H9 (cell line): ENCODE measurements at regions not wholly inside any gene's neighbourhood (a gene's known extent, or its start where the extent isn't known, plus 50 kb on each side); places are given as distances from the start of the nearest gene placed in this dataset.

Experiments
- DNase-seq: peaks from one replicate; pipeline ENCODE4 v3.0.0-alpha.2; 2017
- H2AFZ ChIP-seq: one replicate; pipeline ENCODE4 v1.6.1; 2013; ENCODE audit warnings: mild to moderate bottlenecking, low read length, control low read depth, moderate library complexity
- H2AK5ac ChIP-seq: 2 replicates; pipeline ENCODE4 v1.6.1; 2013; ENCODE audit warnings: low read length, control low read depth, mixed read lengths; ENCODE audit not compliant: insufficient read length
- H2BK120ac ChIP-seq: one replicate; pipeline ENCODE4 v1.6.1; 2013; ENCODE audit warnings: low read depth, mild to moderate bottlenecking, low read length, control low read depth, inconsistent platforms; ENCODE audit not compliant: poor library complexity, severe bottlenecking
- H2BK12ac ChIP-seq: 2 replicates; pipeline ENCODE4 v1.6.1; 2013; ENCODE audit warnings: low read length, control low read depth, mixed read lengths, low read depth; ENCODE audit not compliant: insufficient read length
- H2BK15ac ChIP-seq: 2 replicates; pipeline ENCODE4 v1.6.1; 2013; ENCODE audit warnings: low read depth, low read length, control low read depth
- H2BK20ac ChIP-seq: one replicate; pipeline ENCODE4 v1.6.1; 2013; ENCODE audit warnings: low read depth, mild to moderate bottlenecking, low read length, control low read depth, inconsistent platforms; ENCODE audit not compliant: poor library complexity, severe bottlenecking
- H2BK5ac ChIP-seq: 2 replicates; pipeline ENCODE4 v1.6.1; 2013; ENCODE audit warnings: low read length, control low read depth, mixed read lengths; ENCODE audit not compliant: insufficient read length
- H3K14ac ChIP-seq: 2 replicates; pipeline ENCODE4 v1.6.1; 2013; ENCODE audit warnings: low read length, control low read depth; ENCODE audit not compliant: insufficient read depth
- H3K18ac ChIP-seq: 2 replicates; pipeline ENCODE4 v1.6.1; 2013; ENCODE audit warnings: low read depth, mild to moderate bottlenecking, mixed read lengths, low read length, control low read depth; ENCODE audit not compliant: insufficient read length
- H3K23ac ChIP-seq: 2 replicates; pipeline ENCODE4 v1.6.1; 2013; ENCODE audit warnings: low read length, control low read depth, mixed read lengths, low read depth; ENCODE audit not compliant: insufficient read length
- H3K23me2 ChIP-seq: 2 replicates; pipeline ENCODE4 v1.6.1; 2013; ENCODE audit warnings: low read depth, mild to moderate bottlenecking, mixed read lengths, low read length, control low read depth; ENCODE audit not compliant: insufficient read length, poor library complexity, severe bottlenecking
- H3K27ac ChIP-seq: 2 replicates; pipeline ENCODE4 v1.5.1; 2013; ENCODE audit warnings: low read length, control low read depth, mixed read lengths, low read depth; ENCODE audit not compliant: insufficient read length
- H3K27me3 ChIP-seq: 2 replicates; pipeline ENCODE4 v1.6.1; 2013; ENCODE audit warnings: low read length, control low read depth, inconsistent platforms; ENCODE audit not compliant: insufficient read depth
- H3K4ac ChIP-seq: 2 replicates; pipeline ENCODE4 v1.6.1; 2013; ENCODE audit warnings: low read depth, mild to moderate bottlenecking, control low read depth, inconsistent platforms, low read length, moderate library complexity
- H3K4me1 ChIP-seq: 2 replicates; pipeline ENCODE4 v1.6.1; 2013; ENCODE audit warnings: low read length, control low read depth, inconsistent platforms; ENCODE audit not compliant: insufficient read depth
- H3K4me2 ChIP-seq: 2 replicates; pipeline ENCODE4 v1.6.1; 2013; ENCODE audit warnings: low read length, control low read depth, mixed read lengths; ENCODE audit not compliant: insufficient read length, insufficient read depth
- H3K56ac ChIP-seq: 2 replicates; pipeline ENCODE4 v1.6.1; 2013; ENCODE audit warnings: low read depth, mild to moderate bottlenecking, mixed read lengths, low read length, control low read depth; ENCODE audit not compliant: insufficient read length
- H3K79me1 ChIP-seq: 2 replicates; pipeline ENCODE4 v1.6.1; 2013; ENCODE audit warnings: low read depth, mild to moderate bottlenecking, moderate library complexity, low read length, control low read depth, inconsistent platforms; ENCODE audit not compliant: insufficient read depth, poor library complexity, severe bottlenecking
- H3K79me2 ChIP-seq: 2 replicates; pipeline ENCODE4 v1.6.1; 2013; ENCODE audit warnings: low read length, control low read depth, inconsistent platforms; ENCODE audit not compliant: insufficient read depth
- H3K9ac ChIP-seq: 2 replicates; pipeline ENCODE4 v1.6.1; 2013; ENCODE audit warnings: low read length, control low read depth, mixed read lengths; ENCODE audit not compliant: insufficient read length; ENCODE audit errors: extremely low read depth
- H3K9me3 ChIP-seq: one replicate; pipeline ENCODE4 v1.6.1; 2013; ENCODE audit warnings: low read depth, low read length, inconsistent platforms; ENCODE audit not compliant: control insufficient read depth
- H3T11ph ChIP-seq: one replicate; pipeline ENCODE4 v1.6.1; 2013; ENCODE audit warnings: mild to moderate bottlenecking, low read length, control low read depth, inconsistent platforms
- H4K20me1 ChIP-seq: one replicate; pipeline ENCODE4 v1.6.1; 2013; ENCODE audit not compliant: control insufficient read depth, insufficient read length, insufficient read depth
- H4K5ac ChIP-seq: 2 replicates; pipeline ENCODE4 v1.6.1; 2013; ENCODE audit warnings: low read depth, mild to moderate bottlenecking, mixed read lengths, low read length, control low read depth; ENCODE audit not compliant: insufficient read length
- H4K8ac ChIP-seq: replicated peaks from 2 replicates; pipeline ENCODE4 v1.6.1; 2013; ENCODE audit warnings: low read length, control low read depth, mixed read lengths, low read depth; ENCODE audit not compliant: insufficient read length
- H4K91ac ChIP-seq: 2 replicates; pipeline ENCODE4 v1.6.1; 2013; ENCODE audit warnings: low read depth, mild to moderate bottlenecking, moderate library complexity, mixed read lengths, low read length, control low read depth; ENCODE audit not compliant: insufficient read length
- H3K27ac Mint-ChIP-seq, 3 experiments: 2 replicates in 2 of 3; 3 replicates in 1 of 3; pipeline ENCODE4 v1.8.0; 2020 to 2021; ENCODE audit warnings: mixed read lengths in 3 of 3, mild to moderate bottlenecking in 1 of 3, moderate library complexity in 1 of 3
- H3K27me3 Mint-ChIP-seq: 2 replicates; pipeline ENCODE4 v1.8.0; 2021; ENCODE audit warnings: low read depth, mild to moderate bottlenecking, moderate library complexity, mixed read lengths
- H3K36me3 Mint-ChIP-seq, 3 experiments: 2 replicates in 2 of 3; 3 replicates in 1 of 3; pipeline ENCODE4 v1.8.0; 2020 to 2021; ENCODE audit warnings: low read depth in 3 of 3, mixed read lengths in 3 of 3; ENCODE audit not compliant: insufficient read depth in 1 of 3
- H3K4me1 Mint-ChIP-seq, 2 experiments: 2 replicates each; pipeline ENCODE4 v1.8.0; 2020; ENCODE audit warnings: mixed read lengths in 2 of 2
- H3K4me3 Mint-ChIP-seq, 2 experiments: 2 replicates in 1 of 2; 3 replicates in 1 of 2; pipeline ENCODE4 v1.8.0; 2020 to 2021; ENCODE audit warnings: mild to moderate bottlenecking in 2 of 2, mixed read lengths in 2 of 2, moderate library complexity in 1 of 2
- H3K9me3 Mint-ChIP-seq, 2 experiments: 2 replicates in 1 of 2; 3 replicates in 1 of 2; pipeline ENCODE4 v1.8.0; 2020; ENCODE audit warnings: mild to moderate bottlenecking in 2 of 2, mixed read lengths in 2 of 2, moderate library complexity in 1 of 2
- CTCF ChIP-seq: fragments of 200-600 bp; sonication (generic); conservative IDR thresholded peaks from 3 replicates; pipeline ENCODE4 v1.8.0; 2021; ENCODE audit warnings: antibody characterized with exemption, mild to moderate bottlenecking
- WGBS: extraction: QIAGEN DNeasy Blood & Tissue Kit; methylation state at CpG from one replicate; pipeline ENCODE4 v1.1.7; 2013; ENCODE audit warnings: missing lambda C conversion rate, low lambda C conversion rate, mixed read lengths; ENCODE audit not compliant: insufficient read length; ENCODE audit errors: extremely low coverage; 5-methylcytosine and 5-hydroxymethylcytosine counted together

GRCh38 chr11:28887681-28888080 is 779.5 kb downstream of the METTL15 start:
- DNase-seq = no peak

More at GRCh38 chr11:28887681-28888080, 779.5 kb downstream of the METTL15 start:
- Histone ChIP-seq H4K8ac (no peak overlapping the region), H4K20me1 (no peaks in the 10 kb centered on the region), H4K91ac (no peak overlapping the region), H3K9ac (no peak overlapping the region), H3K23me2 (no peaks in the 10 kb centered on the region), H3K23ac (no peak overlapping the region), H4K5ac (no peak overlapping the region), H2BK120ac (no peak overlapping the region), H3K18ac (no peak overlapping the region), H3K4me1 (no peaks in the 10 kb centered on the region), H3K4ac (no peak overlapping the region), H3K79me1 (no peaks in the 10 kb centered on the region), H3K9me3 (no peaks in the 10 kb centered on the region), H2BK20ac (no peak overlapping the region), H3K79me2 (no peaks in the 10 kb centered on the region), H3K56ac (no peak overlapping the region), H3T11ph (no peak overlapping the region), H3K14ac (no peak overlapping the region), H3K27me3 (no peaks in the 10 kb centered on the region), H2AFZ (no peak overlapping the region), H2AK5ac (no peak overlapping the region), H2BK12ac (no peak overlapping the region), H3K27ac (no peak overlapping the region), H3K4me2 (no peak overlapping the region), H2BK5ac (no peak overlapping the region), H2BK15ac (no peak overlapping the region)
- no peak for TF ChIP-seq CTCF
- Mint-ChIP-seq H3K27me3 (no peaks in the 10 kb centered on the region), H3K36me3 (peaks cover 3 to 5% (median 4%) of the 10 kb centered on the region in 3 experiments; a peak in 5 of 7 replicates), H3K9me3 (peaks cover 6 to 9% of the 10 kb centered on the region in 2 experiments; a peak in 4 of 5 replicates), H3K27ac (no peak overlapping the region; a peak in 1 of 7 replicates), H3K4me3 (no peak overlapping the region), H3K4me1 (no peaks in the 10 kb centered on the region)
- no CpG with 5 or more reads among the region's 1 CpG for WGBS
